Uterus (tissue), 3 donors: ENCODE measurements at regions not wholly inside any gene's neighbourhood (a gene's known extent, or its start where the extent isn't known, plus 50 kb on each side); places are given as distances from the start of the nearest gene placed in this dataset.
A peak's percentile ranks its signal among the peaks of the same experiment; 100 is the strongest.

Source experiments
- DNase-seq, 2 donors: peaks; one replicate each; pipeline ENCODE4 v3.0.0-alpha.2; 2019 to 2020
- H3K27ac ChIP-seq, 2 donors: fragments of 200-600 bp; sonication (generic); 1 replicate in 1 of 2; 2 replicates in 1 of 2; pipeline ENCODE4 v1.5.1; 2016 to 2018
- H3K27me3 ChIP-seq, 2 donors: fragments of 200-600 bp; sonication (generic); one replicate each; pipeline ENCODE4 v1.5.1; 2018 to 2019; ENCODE audit warnings: control low read depth in 1 of 2
- H3K36me3 ChIP-seq, 2 donors: fragments of 200-600 bp; sonication (generic); one replicate each; pipeline ENCODE4 v1.5.1; 2019; ENCODE audit warnings: control low read depth in 1 of 2
- H3K4me1 ChIP-seq, 2 donors: fragments of 200-600 bp; sonication (generic); one replicate each; pipeline ENCODE4 v1.5.1; 2018 to 2019; ENCODE audit warnings: control low read depth in 1 of 2
- H3K4me3 ChIP-seq, 2 donors: fragments of 200-600 bp; sonication (generic); 1 replicate in 1 of 2; 2 replicates in 1 of 2; pipeline ENCODE4 v1.5.1; 2018 to 2019; ENCODE audit warnings: mild to moderate bottlenecking in 1 of 2
- H3K9me3 ChIP-seq, 2 donors: fragments of 200-600 bp; sonication (generic); one replicate each; pipeline ENCODE4 v1.5.1; 2019; ENCODE audit warnings: control low read depth in 1 of 2
- POLR2A ChIP-seq, 2 donors: fragments of 450-650 bp; IDR thresholded peaks; one replicate each; pipeline ENCODE4 v1.6.1; 2016; ENCODE audit warnings: antibody characterized with exemption in 2 of 2, mild to moderate bottlenecking in 1 of 2, moderate library complexity in 1 of 2
- intact Hi-C: fragments of 100-400 bp; cut with DNase I; formaldehyde crosslinking; loops from one replicate; pipeline ENCODE4 v1.15.1; 2023; ENCODE audit warnings: low total_unique reads
- TF ChIP-seq, protein P1 (sequence below), 4 experiments: fragments of 200-600 bp in 2 of 4; fragments of 450-650 bp in 2 of 4; sonication (generic) in 2 of 4; IDR thresholded peaks; one replicate each; pipeline ENCODE4 v1.5.1; 2016 to 2019; ENCODE audit warnings: antibody characterized with exemption in 4 of 4, mild to moderate bottlenecking in 2 of 4, moderate library complexity in 1 of 4
- donor health status: DM: yes; HTN: yes; CAD: no.

DNA sequence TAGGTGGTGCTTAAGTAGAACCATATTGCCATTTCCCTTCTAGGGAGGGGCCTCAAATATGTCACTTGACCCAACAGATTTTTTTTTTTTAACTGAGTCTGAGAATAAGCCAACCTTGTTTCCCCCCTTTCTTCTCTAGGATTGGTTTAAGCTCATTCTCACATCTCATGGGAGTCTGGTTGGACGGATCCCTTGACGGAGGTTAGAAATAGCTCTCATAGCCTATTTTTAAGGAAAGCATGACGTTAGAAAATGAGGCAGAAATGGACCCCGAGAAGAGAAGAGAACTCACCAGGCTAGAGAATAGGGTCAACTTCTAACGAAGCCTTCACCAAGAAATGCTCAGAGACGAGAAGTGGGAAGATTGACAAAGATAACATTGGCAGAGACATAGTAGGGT is 95.1 kb upstream of the ZFHX3 start:
- TF ChIP-seq, protein P1, sequence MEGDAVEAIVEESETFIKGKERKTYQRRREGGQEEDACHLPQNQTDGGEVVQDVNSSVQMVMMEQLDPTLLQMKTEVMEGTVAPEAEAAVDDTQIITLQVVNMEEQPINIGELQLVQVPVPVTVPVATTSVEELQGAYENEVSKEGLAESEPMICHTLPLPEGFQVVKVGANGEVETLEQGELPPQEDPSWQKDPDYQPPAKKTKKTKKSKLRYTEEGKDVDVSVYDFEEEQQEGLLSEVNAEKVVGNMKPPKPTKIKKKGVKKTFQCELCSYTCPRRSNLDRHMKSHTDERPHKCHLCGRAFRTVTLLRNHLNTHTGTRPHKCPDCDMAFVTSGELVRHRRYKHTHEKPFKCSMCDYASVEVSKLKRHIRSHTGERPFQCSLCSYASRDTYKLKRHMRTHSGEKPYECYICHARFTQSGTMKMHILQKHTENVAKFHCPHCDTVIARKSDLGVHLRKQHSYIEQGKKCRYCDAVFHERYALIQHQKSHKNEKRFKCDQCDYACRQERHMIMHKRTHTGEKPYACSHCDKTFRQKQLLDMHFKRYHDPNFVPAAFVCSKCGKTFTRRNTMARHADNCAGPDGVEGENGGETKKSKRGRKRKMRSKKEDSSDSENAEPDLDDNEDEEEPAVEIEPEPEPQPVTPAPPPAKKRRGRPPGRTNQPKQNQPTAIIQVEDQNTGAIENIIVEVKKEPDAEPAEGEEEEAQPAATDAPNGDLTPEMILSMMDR (IDR thresholded peaks at IDR 0.05), result no peak
- TF ChIP-seq POLR2A (IDR thresholded peaks at IDR 0.05), result peak in 1 of 2 donors; percentile 21
- Histone ChIP-seq H3K4me1 (no peaks in the 10 kb centered on the region), H3K36me3 (no peaks in the 10 kb centered on the region), H3K4me3 (no peak overlapping the region), H3K27me3 (no peaks in the 10 kb centered on the region), H3K9me3 (no peaks in the 10 kb centered on the region), H3K27ac (peak overlapping the region; percentile 72 to 76)
- DNase-seq, result no peak
- intact Hi-C loops, result no loop called here

DNA sequence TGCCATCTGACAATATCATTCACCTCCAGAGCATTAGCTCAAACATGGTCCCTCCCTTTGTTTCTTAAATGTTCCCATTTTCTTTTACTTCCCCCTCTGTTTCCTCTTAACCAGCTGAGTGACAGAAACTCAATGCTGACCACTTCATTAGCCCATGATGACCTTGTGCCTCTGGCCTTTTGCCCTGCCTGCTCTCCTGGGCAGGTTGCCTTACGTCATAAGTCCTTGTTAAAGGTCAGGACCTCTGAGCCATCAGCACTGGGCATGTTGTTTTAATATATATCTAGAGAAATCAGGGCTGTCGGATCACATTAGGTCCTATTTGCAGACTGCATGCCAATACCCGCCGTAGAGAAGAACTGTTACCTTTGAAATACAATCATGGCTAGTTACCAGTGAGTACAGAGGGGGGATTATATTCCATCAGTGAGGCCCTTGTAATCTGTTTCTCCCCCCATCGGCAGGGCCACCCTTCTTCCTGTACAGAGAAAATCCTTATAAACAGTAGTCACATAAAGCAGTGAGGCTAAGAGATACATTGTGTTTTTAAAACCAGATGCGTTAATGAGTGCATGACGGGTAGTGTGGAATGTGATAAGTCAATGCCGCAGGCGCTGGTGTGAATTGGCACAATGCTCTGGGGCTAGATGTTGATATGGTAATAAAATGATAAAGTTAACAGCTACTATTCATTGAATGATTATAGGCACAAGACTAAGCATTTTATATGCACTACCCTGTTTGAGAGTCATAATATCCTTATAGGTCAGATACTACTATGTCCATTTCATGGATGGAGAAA is 94.3 kb upstream of the ZFHX3 start:
- no peak for TF ChIP-seq POLR2A (IDR thresholded peaks at IDR 0.05)
- TF ChIP-seq, protein P1 (IDR thresholded peaks at IDR 0.05), result no peak

DNA sequence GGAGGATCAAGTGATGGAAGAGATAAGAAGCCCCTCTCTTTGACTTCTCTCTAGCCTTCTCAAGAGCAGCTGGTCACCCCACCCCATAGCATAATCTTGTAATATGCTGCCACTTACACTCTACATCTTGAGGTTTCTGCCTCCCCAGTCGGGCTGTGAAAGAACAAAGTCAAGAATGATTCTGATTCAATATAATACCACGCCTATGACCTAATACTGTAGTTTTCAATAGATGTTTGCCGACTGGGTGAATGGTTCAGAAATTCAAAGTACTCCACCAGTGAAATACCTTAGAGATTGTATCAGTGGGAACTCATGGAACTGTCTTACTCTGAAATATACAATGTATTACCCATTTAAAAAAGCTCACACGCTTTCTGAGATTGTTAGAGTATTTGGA is 93.0 kb upstream of the ZFHX3 start:
- H3K27ac ChIP-seq, result no peak overlapping the region
- H3K4me3 ChIP-seq, result no peak overlapping the region
- H3K36me3 ChIP-seq, result no peaks in the 10 kb centered on the region
- no peak for DNase-seq
- no peaks in the 10 kb centered on the region for H3K27me3 ChIP-seq
- intact Hi-C loops, result no loop called here
- TF ChIP-seq, protein P1 (IDR thresholded peaks at IDR 0.05), result no peak
- no peaks in the 10 kb centered on the region for H3K9me3 ChIP-seq
- no peaks in the 10 kb centered on the region for H3K4me1 ChIP-seq

More for the DNA sequence above, 94.3 kb upstream of the ZFHX3 start:
- Histone ChIP-seq H3K4me3 (no peak overlapping the region), H3K27ac (no peak overlapping the region), H3K36me3 (no peaks in the 10 kb centered on the region), H3K4me1 (no peaks in the 10 kb centered on the region), H3K9me3 (no peaks in the 10 kb centered on the region), H3K27me3 (no peaks in the 10 kb centered on the region)
- intact Hi-C loops, result no loop called here
- DNase-seq, result no peak

DNA sequence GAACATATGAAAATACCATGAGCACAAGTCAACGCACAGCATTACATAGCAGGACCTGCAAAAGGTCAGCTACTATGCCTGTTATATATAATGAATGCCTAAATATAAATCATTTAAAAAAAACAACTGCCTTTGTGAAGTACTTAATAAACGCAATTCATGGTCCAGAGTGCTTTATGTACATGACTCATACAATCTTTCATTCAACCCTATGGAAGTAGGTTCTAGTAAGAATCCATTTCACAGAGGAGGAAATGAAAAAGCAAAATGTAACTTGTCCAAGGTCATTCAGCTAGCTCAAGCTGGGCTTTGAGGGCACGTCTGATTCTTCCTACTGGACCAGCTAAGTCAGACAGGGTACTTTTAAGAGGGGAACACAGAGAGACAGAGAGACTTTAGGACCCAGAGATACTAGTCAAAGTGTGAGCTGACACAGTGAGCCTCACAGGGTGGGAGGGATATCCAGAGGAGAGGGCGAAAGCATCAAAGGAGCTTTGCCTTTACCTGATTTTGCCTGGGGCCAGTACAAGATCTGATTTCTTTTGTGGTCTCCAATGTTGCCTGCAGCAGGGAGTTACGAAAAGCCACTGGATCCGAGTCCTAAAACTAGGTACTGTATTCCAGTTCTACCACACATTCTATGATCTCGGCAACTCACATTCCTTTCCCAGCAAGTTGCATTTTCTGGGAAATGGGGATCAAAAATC is 83.4 kb upstream of the ZFHX3 start:
- DNase-seq, result no peak
- Histone ChIP-seq H3K9me3 (no peaks in the 10 kb centered on the region), H3K4me1 (no peaks in the 10 kb centered on the region), H3K27ac (no peak overlapping the region), H3K4me3 (no peak overlapping the region), H3K27me3 (no peaks in the 10 kb centered on the region), H3K36me3 (no peaks in the 10 kb centered on the region)
- intact Hi-C loops, result no loop called here
- TF ChIP-seq, protein P1 (IDR thresholded peaks at IDR 0.05), result no peak
- TF ChIP-seq POLR2A (IDR thresholded peaks at IDR 0.05), result no peak

DNA sequence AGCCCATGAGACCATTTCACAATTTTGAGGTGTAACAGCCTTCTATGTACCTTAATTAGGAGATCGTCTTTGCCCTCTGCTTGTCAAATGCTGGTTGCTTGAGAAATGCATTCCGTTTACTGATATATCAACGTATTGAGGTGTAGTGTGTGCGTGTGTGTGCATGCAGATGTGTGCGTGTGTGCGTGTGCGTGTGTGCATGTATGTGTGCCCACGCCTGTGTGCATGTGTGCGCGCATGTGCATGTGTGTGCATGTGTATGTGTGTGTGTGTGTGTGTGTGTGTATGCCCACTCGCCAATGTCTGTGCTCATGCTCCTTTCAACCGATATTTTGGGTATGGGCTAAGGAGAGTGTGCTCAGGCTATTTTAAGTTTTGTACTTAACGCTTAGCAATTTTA is 81.5 kb upstream of the ZFHX3 start:
- no peak for DNase-seq
- no peak overlapping the region for H3K27ac ChIP-seq
- TF ChIP-seq, protein P1 (IDR thresholded peaks at IDR 0.05), result no peak
- no peak for TF ChIP-seq POLR2A (IDR thresholded peaks at IDR 0.05)
- no peaks in the 10 kb centered on the region for H3K4me1 ChIP-seq
- H3K36me3 ChIP-seq, result no peaks in the 10 kb centered on the region
- H3K9me3 ChIP-seq, result no peaks in the 10 kb centered on the region
- intact Hi-C loops, result no loop called here
- no peak overlapping the region for H3K4me3 ChIP-seq
- H3K27me3 ChIP-seq, result no peaks in the 10 kb centered on the region
